Lower lobe of right lung (tissue), 2 donors: ENCODE measurements at regions not wholly inside any gene's neighbourhood (a gene's known extent, or its start where the extent isn't known, plus 50 kb on each side); places are given as distances from the start of the nearest gene placed in this dataset.

Experiments
- ATAC-seq, 2 donors: fragments of 200-7000 bp; cut with Tn5 transposase; one replicate each; pipeline ENCODE4 v1.9.1; 2020 to 2022; ENCODE audit warnings: mild to moderate bottlenecking in 2 of 2, moderate library complexity in 2 of 2
- DNase-seq: peaks from one replicate; pipeline ENCODE4 v3.0.0-alpha.2; 2020
- H3K27ac ChIP-seq: fragments of 200-600 bp; one replicate; pipeline ENCODE4 v1.8.0; 2022
- H3K27me3 ChIP-seq: fragments of 200-600 bp; one replicate; pipeline ENCODE4 v1.8.0; 2022; ENCODE audit warnings: low read depth
- H3K36me3 ChIP-seq: fragments of 200-600 bp; one replicate; pipeline ENCODE4 v1.8.0; 2022; ENCODE audit warnings: mild to moderate bottlenecking
- H3K4me1 ChIP-seq: fragments of 200-600 bp; one replicate; pipeline ENCODE4 v1.8.0; 2022
- H3K4me3 ChIP-seq: fragments of 200-600 bp; one replicate; pipeline ENCODE4 v1.8.0; 2022; ENCODE audit warnings: mild to moderate bottlenecking
- H3K9me3 ChIP-seq: fragments of 200-600 bp; one replicate; pipeline ENCODE4 v1.8.0; 2022
- intact Hi-C: fragments of 100-400 bp; cut with DNase I; formaldehyde crosslinking; loops from one replicate; pipeline ENCODE4 v1.11.0; 2022
- TF ChIP-seq, protein P1 (sequence below): fragments of 200-600 bp; IDR thresholded peaks from one replicate; pipeline ENCODE4 v1.8.0; 2022; ENCODE audit warnings: antibody characterized with exemption, mild to moderate bottlenecking
- donor health status: DM: no; HTN: yes; CAD: no; lungs with severe emphysema.

DNA sequence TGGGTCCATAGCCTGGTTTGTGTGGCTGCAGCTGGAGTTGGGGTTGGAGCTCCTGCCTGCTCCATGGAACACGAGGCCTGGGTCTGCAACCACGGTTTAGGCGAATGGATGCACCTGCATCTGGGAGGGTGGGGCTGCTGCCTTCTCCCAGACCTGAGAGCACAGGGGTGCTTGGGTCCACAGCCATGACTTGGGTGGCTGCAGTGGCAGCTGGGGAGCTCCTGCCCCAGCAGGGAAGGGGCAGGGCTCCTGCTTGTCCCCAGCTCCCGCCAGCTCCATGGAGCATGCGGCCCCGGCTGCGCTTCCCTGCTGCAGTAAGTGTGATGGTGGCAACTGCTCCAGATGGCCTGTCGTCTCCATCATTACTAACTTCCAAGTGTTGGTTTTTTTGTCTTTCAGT lies 571.1 kb upstream of the LRRN3 start:
- TF ChIP-seq, protein P1, sequence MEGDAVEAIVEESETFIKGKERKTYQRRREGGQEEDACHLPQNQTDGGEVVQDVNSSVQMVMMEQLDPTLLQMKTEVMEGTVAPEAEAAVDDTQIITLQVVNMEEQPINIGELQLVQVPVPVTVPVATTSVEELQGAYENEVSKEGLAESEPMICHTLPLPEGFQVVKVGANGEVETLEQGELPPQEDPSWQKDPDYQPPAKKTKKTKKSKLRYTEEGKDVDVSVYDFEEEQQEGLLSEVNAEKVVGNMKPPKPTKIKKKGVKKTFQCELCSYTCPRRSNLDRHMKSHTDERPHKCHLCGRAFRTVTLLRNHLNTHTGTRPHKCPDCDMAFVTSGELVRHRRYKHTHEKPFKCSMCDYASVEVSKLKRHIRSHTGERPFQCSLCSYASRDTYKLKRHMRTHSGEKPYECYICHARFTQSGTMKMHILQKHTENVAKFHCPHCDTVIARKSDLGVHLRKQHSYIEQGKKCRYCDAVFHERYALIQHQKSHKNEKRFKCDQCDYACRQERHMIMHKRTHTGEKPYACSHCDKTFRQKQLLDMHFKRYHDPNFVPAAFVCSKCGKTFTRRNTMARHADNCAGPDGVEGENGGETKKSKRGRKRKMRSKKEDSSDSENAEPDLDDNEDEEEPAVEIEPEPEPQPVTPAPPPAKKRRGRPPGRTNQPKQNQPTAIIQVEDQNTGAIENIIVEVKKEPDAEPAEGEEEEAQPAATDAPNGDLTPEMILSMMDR = no peak
- no peaks in the 10 kb centered on the region for H3K4me1 ChIP-seq
- no peaks in the 10 kb centered on the region for H3K9me3 ChIP-seq
- no peak overlapping the region for H3K27ac ChIP-seq
- intact Hi-C loops = no loop called here
- no peak overlapping the region for H3K4me3 ChIP-seq
- H3K27me3 ChIP-seq = no peaks in the 10 kb centered on the region
- no peaks in the 10 kb centered on the region for H3K36me3 ChIP-seq
- ATAC-seq = peak; percentile 12 to 15
- no peak for DNase-seq

GRCh38 chr7:110521357-110521911 lies 569.5 kb upstream of the LRRN3 start:
- H3K36me3 ChIP-seq = no peaks in the 10 kb centered on the region
- no peak for ATAC-seq
- TF ChIP-seq, protein P1 = no peak

DNA sequence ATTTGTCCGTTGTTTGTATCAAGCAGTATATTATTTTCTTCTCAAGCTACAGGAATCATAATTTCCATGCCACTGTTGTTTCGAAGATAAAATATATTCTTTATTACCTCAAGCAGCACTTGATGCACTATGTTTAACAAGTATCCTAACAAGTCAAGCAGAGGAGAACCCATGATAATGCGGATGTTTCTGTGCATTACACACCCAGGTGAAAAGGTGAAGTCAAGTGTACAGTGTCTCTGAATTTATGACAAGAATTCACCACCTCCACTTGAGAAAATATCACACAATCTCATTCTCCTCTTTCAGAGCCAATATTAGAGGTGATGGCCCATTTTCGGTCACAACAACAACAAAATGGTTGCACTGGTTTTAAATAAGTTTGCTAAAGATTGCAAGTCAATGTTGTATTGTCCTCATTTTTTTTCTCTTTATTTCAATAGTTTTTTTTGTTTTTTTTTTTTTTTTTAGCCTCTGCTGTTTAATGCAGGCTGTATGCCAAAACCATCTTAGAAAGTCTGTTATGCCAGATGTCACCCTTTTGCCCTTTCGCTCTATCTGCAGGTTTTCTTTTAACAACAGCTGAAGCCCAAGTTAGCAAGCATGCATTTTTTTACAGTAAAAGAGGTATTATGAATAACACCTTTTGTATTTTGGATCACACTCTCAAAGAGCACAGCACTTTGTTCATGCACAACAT lies 568.7 kb upstream of the LRRN3 start:
- Histone ChIP-seq H3K4me1 (no peaks in the 10 kb centered on the region), H3K9me3 (no peaks in the 10 kb centered on the region), H3K36me3 (no peaks in the 10 kb centered on the region), H3K4me3 (no peak overlapping the region), H3K27ac (no peak overlapping the region), H3K27me3 (no peaks in the 10 kb centered on the region)
- intact Hi-C loops = no loop called here
- TF ChIP-seq, protein P1 = no peak
- DNase-seq (no peak), ATAC-seq (no peak)

More at GRCh38 chr7:110521357-110521911, 569.5 kb upstream of the LRRN3 start:
- Histone ChIP-seq H3K4me3 (no peak overlapping the region), H3K9me3 (no peaks in the 10 kb centered on the region), H3K27me3 (no peaks in the 10 kb centered on the region), H3K27ac (no peak overlapping the region), H3K4me1 (no peaks in the 10 kb centered on the region)
- intact Hi-C loops = no loop called here
- no peak for DNase-seq

GRCh38 chr7:110522761-110523200 lies 568.1 kb upstream of the LRRN3 start:
- Histone ChIP-seq H3K9me3 (no peaks in the 10 kb centered on the region), H3K4me1 (no peaks in the 10 kb centered on the region), H3K27me3 (no peaks in the 10 kb centered on the region), H3K36me3 (no peaks in the 10 kb centered on the region), H3K27ac (no peak overlapping the region), H3K4me3 (no peak overlapping the region)
- TF ChIP-seq, protein P1 = no peak
- DNase-seq = no peak
- intact Hi-C loops = no loop called here
- ATAC-seq = no peak

DNA sequence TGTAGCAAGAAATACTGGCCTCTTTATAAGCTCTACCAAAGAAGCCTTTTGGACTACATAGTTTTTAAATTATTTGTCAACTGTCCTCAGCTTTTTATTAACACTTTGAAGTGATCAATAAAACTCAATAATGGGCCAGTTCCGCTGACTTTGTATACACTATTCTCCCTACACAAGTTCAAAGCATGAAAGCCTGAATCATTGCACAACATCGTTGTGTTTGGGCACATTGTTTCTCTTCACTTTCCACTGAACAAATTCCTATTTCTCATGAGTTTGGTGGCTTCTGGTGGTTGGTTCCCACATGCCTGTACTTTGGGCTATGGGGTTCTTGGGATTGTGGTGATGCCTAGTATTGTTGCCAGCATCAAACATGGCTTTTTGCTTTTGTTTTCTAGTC lies 561.8 kb upstream of the LRRN3 start:
- Histone ChIP-seq H3K36me3 (no peaks in the 10 kb centered on the region), H3K27ac (no peak overlapping the region), H3K4me3 (no peak overlapping the region), H3K4me1 (no peaks in the 10 kb centered on the region), H3K27me3 (no peaks in the 10 kb centered on the region), H3K9me3 (no peaks in the 10 kb centered on the region)
- intact Hi-C loops = no loop called here
- TF ChIP-seq, protein P1 = no peak
- ATAC-seq = no peak
- no peak for DNase-seq
